Keratinocyte (primary cell): ENCODE measurements at regions not wholly inside any gene's neighbourhood (a gene's known extent, or its start where the extent isn't known, plus 50 kb on each side); places are given as distances from the start of the nearest gene placed in this dataset.

Source experiments
- CTCF ChIP-seq, 3 experiments: IDR thresholded peaks in 1 of 3; conservative IDR thresholded peaks in 1 of 3; optimal IDR thresholded peaks in 1 of 3; 2 replicates in 2 of 3; 3 replicates in 1 of 3; pipeline versions ENCODE3 to v1.5.1; 2011; ENCODE audit warnings: low read length in 3 of 3, mild to moderate bottlenecking in 3 of 3, moderate library complexity in 2 of 3, control low read depth in 1 of 3, inconsistent platforms in 1 of 3; ENCODE audit not compliant: insufficient read depth in 2 of 3; ENCODE audit errors: extremely low read depth in 1 of 3
- EZH2 ChIP-seq: IDR thresholded peaks from one replicate; pipeline ENCODE4 v1.6.1; 2012; ENCODE audit warnings: inconsistent platforms, mild to moderate bottlenecking, low read length, moderate library complexity

GRCh38 chr14:71525663-71526221 lies 406.5 kb upstream of the RGS6 start:
- TF ChIP-seq CTCF (optimal IDR thresholded peaks at IDR 0.05 in 1 of 3, IDR thresholded peaks at IDR 0.05 in 1 of 3, conservative IDR thresholded peaks at IDR 0.05 in 1 of 3; ENCODE audit: extremely low read depth in 1 of 3, insufficient read depth in 2 of 3, low read length in 3 of 3) (no peak), EZH2 (no peak)
